HepG2 (cell line): ENCODE measurements at regions not wholly inside any gene's neighbourhood (a gene's known extent, or its start where the extent isn't known, plus 50 kb on each side); places are given as distances from the start of the nearest gene placed in this dataset.

Source experiments
- ATAC-seq: fragments of 200-7000 bp; cut with Tn5 transposase; 3 replicates; pipeline ENCODE4 v1.9.1; 2020; ENCODE audit warnings: mild to moderate bottlenecking, moderate library complexity
- BruUV-seq: library from RNA; stranded (reverse); fragments of 400-500 nt; replicated peaks from 2 replicates; lab custom pipeline; 2021; lab: Mats Ljungman, UMichigan
- CTCF ChIA-PET: fragments of 300-600 bp; formaldehyde crosslinking; extraction: SDS; loops from one replicate; lab custom pipeline; 2021; ENCODE audit warnings: low total read pairs, inconsistent platforms, low intra/inter-chr PET ratio; lab: Yijun Ruan, JAX
- POLR2A ChIA-PET: fragments of 350-600 bp; sonication (Branson Sonifier 250); formaldehyde crosslinking; loops from one replicate; lab custom pipeline; 2020; ENCODE audit warnings: antibody characterized with exemption, inconsistent platforms; lab: Yijun Ruan, JAX
- DNase-seq: peaks from one replicate; pipeline ENCODE4 v3.0.0-alpha.2; 2015; ENCODE audit warnings: low spot score
- FAIRE-seq: peaks from 3 replicates; lab custom pipeline; 2011; peaks lifted over from hg19 to GRCh38; lab: Jason Lieb, UNC
- H2AFZ ChIP-seq: one replicate; pipeline ENCODE4 v1.6.1; 2011; ENCODE audit warnings: low read length, inconsistent platforms
- H3K27ac ChIP-seq: fragments of 300-600 bp; 3 replicates; pipeline ENCODE4 v1.8.0; 2011; ENCODE audit warnings: mixed run types, mild to moderate bottlenecking, mixed read lengths, low read length, inconsistent platforms; ENCODE audit not compliant: insufficient read depth; ENCODE audit errors: extremely low read length
- H3K27me3 ChIP-seq, 2 experiments: fragments of 200-600 bp in 1 of 2; 2 replicates in 1 of 2; 3 replicates in 1 of 2; pipeline versions ENCODE4 v1.6.0 to v1.8.0; 2011; ENCODE audit warnings: low read length in 2 of 2, mild to moderate bottlenecking in 2 of 2, moderate library complexity in 2 of 2, inconsistent platforms in 1 of 2; ENCODE audit not compliant: insufficient read depth in 2 of 2, control insufficient read depth in 1 of 2
- H3K36me3 ChIP-seq, 2 experiments: fragments of 200-600 bp in 1 of 2; replicated peaks in 1 of 2; 2 replicates in 1 of 2; 3 replicates in 1 of 2; pipeline versions ENCODE4 v1.5.1 to v1.8.0; 2011; ENCODE audit warnings: low read length in 2 of 2, inconsistent platforms in 1 of 2; ENCODE audit not compliant: insufficient read depth in 2 of 2, control insufficient read depth in 1 of 2
- H3K4me1 ChIP-seq: 2 replicates; pipeline ENCODE4 v1.5.1; 2012; ENCODE audit warnings: low read length, inconsistent platforms; ENCODE audit not compliant: insufficient read depth
- H3K4me2 ChIP-seq: 2 replicates; pipeline ENCODE4 v1.6.0; 2011; ENCODE audit warnings: low read depth, low read length, inconsistent platforms
- H3K4me3 ChIP-seq, 3 experiments: fragments of 200-600 bp in 1 of 3; sonication (generic), shearing (Covaris generic) in 1 of 3; replicated peaks in 1 of 3; 2 replicates each; pipeline ENCODE4 v1.5.1; 2011 to 2016; ENCODE audit warnings: low read length in 3 of 3, inconsistent platforms in 2 of 3, low read depth in 2 of 3, mild to moderate bottlenecking in 2 of 3, control low read depth in 1 of 3, mixed read lengths in 1 of 3; ENCODE audit not compliant: insufficient read depth in 1 of 3
- H3K79me2 ChIP-seq: one replicate; pipeline ENCODE4 v1.6.1; 2011; ENCODE audit warnings: low read length, inconsistent platforms; ENCODE audit not compliant: insufficient read depth
- H3K9ac ChIP-seq: 2 replicates; pipeline ENCODE4 v1.6.0; 2011; ENCODE audit warnings: mild to moderate bottlenecking, low read depth, low read length, inconsistent platforms; ENCODE audit not compliant: insufficient read depth
- H3K9me3 ChIP-seq: 2 replicates; pipeline ENCODE4 v1.5.1; 2012; ENCODE audit warnings: mild to moderate bottlenecking, low read length
- H4K20me1 ChIP-seq: 2 replicates; pipeline ENCODE4 v1.6.0; 2011; ENCODE audit warnings: inconsistent platforms, mild to moderate bottlenecking, low read length, moderate library complexity; ENCODE audit not compliant: insufficient read depth
- BRCA1 ChIP-seq: sonication (generic); formaldehyde crosslinking; IDR thresholded peaks from 2 replicates; pipeline ENCODE4 v1.4.0; 2020; ENCODE audit warnings: missing genetic modification reagents
- CREBL2 ChIP-seq: sonication (generic); formaldehyde crosslinking; IDR thresholded peaks from 2 replicates; pipeline ENCODE4 v1.8.1; 2023; ENCODE audit warnings: missing genetic modification reagents, mild to moderate bottlenecking, borderline replicate concordance
- MAFF ChIP-seq: IDR thresholded peaks from 2 replicates; pipeline ENCODE4 v1.6.1; 2011; ENCODE audit warnings: low read depth, low read length, improper control_type of control experiment
- MZF1 ChIP-seq: sonication (generic); formaldehyde crosslinking; IDR thresholded peaks from 2 replicates; pipeline ENCODE4 v1.8.1; 2023; ENCODE audit warnings: mild to moderate bottlenecking, missing genetic modification reagents, borderline replicate concordance
- ZNF430 ChIP-seq: sonication (generic); formaldehyde crosslinking; IDR thresholded peaks from 2 replicates; pipeline ENCODE4 v1.9.0; 2021; ENCODE audit warnings: mild to moderate bottlenecking, missing genetic modification reagents
- ZNF616 ChIP-seq: sonication (generic); formaldehyde crosslinking; IDR thresholded peaks from 2 replicates; pipeline ENCODE4 v1.5.0; 2020; ENCODE audit warnings: low read depth, mild to moderate bottlenecking, missing genetic modification reagents
- ZNF792 ChIP-seq: IDR thresholded peaks from 2 replicates; pipeline ENCODE4 v1.6.1; 2016
- ZSCAN12 ChIP-seq: sonication (generic); formaldehyde crosslinking; IDR thresholded peaks from 2 replicates; pipeline ENCODE4 v1.9.0; 2021; ENCODE audit warnings: mild to moderate bottlenecking, missing genetic modification reagents
- WGBS: methylation state at CpG from one replicate; pipeline ENCODE4 v1.1.6; 2017; ENCODE audit warnings: low lambda C conversion rate; 5-methylcytosine and 5-hydroxymethylcytosine counted together
- in situ Hi-C: cut with HindIII; loops from 2 replicates; pipeline ENCODE4 v1.10.0; 2017; ENCODE audit warnings: low pct_unique_long_range_greater_than_20kb; ENCODE audit not compliant: extremely low pct_ligation_motif_present
- intact Hi-C: fragments of 100-400 bp; cut with micrococcal nuclease; formaldehyde crosslinking; loops from one replicate; pipeline ENCODE4 v1.10.0; 2022; ENCODE audit not compliant: unreplicated experiment
- TF ChIP-seq, protein P1 (sequence below): IDR thresholded peaks from 2 replicates; pipeline ENCODE4 v1.6.1; 2016; ENCODE audit warnings: low read depth, missing genetic modification reagents, missing compliant biosample characterization
- TF ChIP-seq, protein P2 (sequence below): sonication (generic); formaldehyde crosslinking; IDR thresholded peaks from 2 replicates; pipeline ENCODE4 v1.5.0; 2020; ENCODE audit warnings: mild to moderate bottlenecking, missing genetic modification reagents, moderate library complexity

DNA sequence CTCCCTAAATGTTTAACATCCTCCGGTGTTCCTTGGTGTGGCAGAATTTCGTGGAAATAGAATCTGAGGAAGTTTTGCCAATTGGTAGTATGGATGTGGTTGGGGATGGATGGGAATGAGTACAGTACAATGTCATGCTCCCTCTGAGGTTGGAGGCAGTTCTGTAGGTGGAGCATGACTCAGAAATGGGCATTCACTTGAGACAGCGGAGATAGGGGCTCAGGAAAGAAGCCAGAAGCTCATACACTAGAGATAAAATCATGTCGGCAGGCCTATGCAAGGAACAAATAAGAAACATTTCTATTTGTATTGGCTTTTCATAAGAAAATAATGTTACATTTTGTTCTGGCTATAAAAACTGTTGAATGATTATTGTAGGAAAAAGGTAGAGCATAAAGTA, 196.0 kb downstream of the URB2 start:
- FAIRE-seq (no peak), DNase-seq (no peak), ATAC-seq (no peak)
- H3K27me3 ChIP-seq: no peaks in the 10 kb centered on the region
- H3K9ac ChIP-seq: no peak overlapping the region
- no peaks in the 10 kb centered on the region for H4K20me1 ChIP-seq
- H3K9me3 ChIP-seq: no peaks in the 10 kb centered on the region
- H2AFZ ChIP-seq: no peak overlapping the region
- BruUV-seq: no TSS peak
- 2% methylated on average over 4 of the region's 4 CpGs for WGBS
- ChIA-PET CTCF (no interaction called here), POLR2A (no interaction called here)
- no peaks in the 10 kb centered on the region for H3K36me3 ChIP-seq
- H3K4me1 ChIP-seq: no peaks in the 10 kb centered on the region
- H3K27ac ChIP-seq: no peak overlapping the region
- H3K79me2 ChIP-seq: no peaks in the 10 kb centered on the region
- in situ Hi-C loops (no loop called here), intact Hi-C loops (no loop called here)
- H3K4me3 ChIP-seq: no peak overlapping the region
- H3K4me2 ChIP-seq: no peak overlapping the region
- TF ChIP-seq, protein P1, sequence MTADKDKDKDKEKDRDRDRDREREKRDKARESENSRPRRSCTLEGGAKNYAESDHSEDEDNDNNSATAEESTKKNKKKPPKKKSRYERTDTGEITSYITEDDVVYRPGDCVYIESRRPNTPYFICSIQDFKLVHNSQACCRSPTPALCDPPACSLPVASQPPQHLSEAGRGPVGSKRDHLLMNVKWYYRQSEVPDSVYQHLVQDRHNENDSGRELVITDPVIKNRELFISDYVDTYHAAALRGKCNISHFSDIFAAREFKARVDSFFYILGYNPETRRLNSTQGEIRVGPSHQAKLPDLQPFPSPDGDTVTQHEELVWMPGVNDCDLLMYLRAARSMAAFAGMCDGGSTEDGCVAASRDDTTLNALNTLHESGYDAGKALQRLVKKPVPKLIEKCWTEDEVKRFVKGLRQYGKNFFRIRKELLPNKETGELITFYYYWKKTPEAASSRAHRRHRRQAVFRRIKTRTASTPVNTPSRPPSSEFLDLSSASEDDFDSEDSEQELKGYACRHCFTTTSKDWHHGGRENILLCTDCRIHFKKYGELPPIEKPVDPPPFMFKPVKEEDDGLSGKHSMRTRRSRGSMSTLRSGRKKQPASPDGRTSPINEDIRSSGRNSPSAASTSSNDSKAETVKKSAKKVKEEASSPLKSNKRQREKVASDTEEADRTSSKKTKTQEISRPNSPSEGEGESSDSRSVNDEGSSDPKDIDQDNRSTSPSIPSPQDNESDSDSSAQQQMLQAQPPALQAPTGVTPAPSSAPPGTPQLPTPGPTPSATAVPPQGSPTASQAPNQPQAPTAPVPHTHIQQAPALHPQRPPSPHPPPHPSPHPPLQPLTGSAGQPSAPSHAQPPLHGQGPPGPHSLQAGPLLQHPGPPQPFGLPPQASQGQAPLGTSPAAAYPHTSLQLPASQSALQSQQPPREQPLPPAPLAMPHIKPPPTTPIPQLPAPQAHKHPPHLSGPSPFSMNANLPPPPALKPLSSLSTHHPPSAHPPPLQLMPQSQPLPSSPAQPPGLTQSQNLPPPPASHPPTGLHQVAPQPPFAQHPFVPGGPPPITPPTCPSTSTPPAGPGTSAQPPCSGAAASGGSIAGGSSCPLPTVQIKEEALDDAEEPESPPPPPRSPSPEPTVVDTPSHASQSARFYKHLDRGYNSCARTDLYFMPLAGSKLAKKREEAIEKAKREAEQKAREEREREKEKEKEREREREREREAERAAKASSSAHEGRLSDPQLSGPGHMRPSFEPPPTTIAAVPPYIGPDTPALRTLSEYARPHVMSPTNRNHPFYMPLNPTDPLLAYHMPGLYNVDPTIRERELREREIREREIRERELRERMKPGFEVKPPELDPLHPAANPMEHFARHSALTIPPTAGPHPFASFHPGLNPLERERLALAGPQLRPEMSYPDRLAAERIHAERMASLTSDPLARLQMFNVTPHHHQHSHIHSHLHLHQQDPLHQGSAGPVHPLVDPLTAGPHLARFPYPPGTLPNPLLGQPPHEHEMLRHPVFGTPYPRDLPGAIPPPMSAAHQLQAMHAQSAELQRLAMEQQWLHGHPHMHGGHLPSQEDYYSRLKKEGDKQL (CRISPR knock-in tag): no peak
- TF ChIP-seq ZSCAN12 (CRISPR knock-in tag) (no peak), MAFF (no peak), MZF1 (CRISPR knock-in tag) (no peak), BRCA1 (CRISPR knock-in tag) (no peak), ZNF792 (CRISPR knock-in tag) (no peak), CREBL2 (CRISPR knock-in tag) (no peak), ZNF616 (no peak), ZNF430 (no peak)
- TF ChIP-seq, protein P2, sequence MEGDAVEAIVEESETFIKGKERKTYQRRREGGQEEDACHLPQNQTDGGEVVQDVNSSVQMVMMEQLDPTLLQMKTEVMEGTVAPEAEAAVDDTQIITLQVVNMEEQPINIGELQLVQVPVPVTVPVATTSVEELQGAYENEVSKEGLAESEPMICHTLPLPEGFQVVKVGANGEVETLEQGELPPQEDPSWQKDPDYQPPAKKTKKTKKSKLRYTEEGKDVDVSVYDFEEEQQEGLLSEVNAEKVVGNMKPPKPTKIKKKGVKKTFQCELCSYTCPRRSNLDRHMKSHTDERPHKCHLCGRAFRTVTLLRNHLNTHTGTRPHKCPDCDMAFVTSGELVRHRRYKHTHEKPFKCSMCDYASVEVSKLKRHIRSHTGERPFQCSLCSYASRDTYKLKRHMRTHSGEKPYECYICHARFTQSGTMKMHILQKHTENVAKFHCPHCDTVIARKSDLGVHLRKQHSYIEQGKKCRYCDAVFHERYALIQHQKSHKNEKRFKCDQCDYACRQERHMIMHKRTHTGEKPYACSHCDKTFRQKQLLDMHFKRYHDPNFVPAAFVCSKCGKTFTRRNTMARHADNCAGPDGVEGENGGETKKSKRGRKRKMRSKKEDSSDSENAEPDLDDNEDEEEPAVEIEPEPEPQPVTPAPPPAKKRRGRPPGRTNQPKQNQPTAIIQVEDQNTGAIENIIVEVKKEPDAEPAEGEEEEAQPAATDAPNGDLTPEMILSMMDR (CRISPR knock-in tag): no peak
